ENCODE measurements at regions not wholly inside any gene's neighbourhood (a gene's known extent, or its start where the extent isn't known, plus 50 kb on each side); places are given as distances from the start of the nearest gene placed in this dataset.

GRCh38 chr13:47822036-47822435 lies 179.0 kb downstream of the SUCLA2 start:
- H3K36me3 ChIP-seq (ENCODE audit: low read length): no peaks in the 10 kb centered on the region
- no peak overlapping the region for H3K4me3 ChIP-seq (ENCODE audit: insufficient read depth, low read length, poor library complexity, severe bottlenecking)
- H4K20me1 ChIP-seq (ENCODE audit: low read depth, low read length): no peaks in the 10 kb centered on the region
- no peaks in the 10 kb centered on the region for H3F3A ChIP-seq (ENCODE audit: insufficient read depth)
- H3K4me2 ChIP-seq (ENCODE audit: low read depth, low read length, poor library complexity, severe bottlenecking): no peak overlapping the region
- H3K79me2 ChIP-seq (ENCODE audit: insufficient read depth, low read length): no peaks in the 10 kb centered on the region
- H3K9me3 ChIP-seq (ENCODE audit: insufficient read depth, low read length): peaks cover 4% of the 10 kb centered on the region; the same call in 1 of the 2 replicates
- no peak overlapping the region for H2AFZ ChIP-seq (ENCODE audit: low read depth, low read length, severe bottlenecking)
- H3K9ac ChIP-seq (ENCODE audit: low read length): no peak overlapping the region
- no peak overlapping the region for H3K27ac ChIP-seq (ENCODE audit: low read depth, low read length)
- H3K9me2 ChIP-seq (replicated peaks; ENCODE audit: insufficient read depth, low read length): no peaks in the 10 kb centered on the region
- TF ChIP-seq EZH2phosphoT487 (conservative IDR thresholded peaks at IDR 0.05; ENCODE audit: low read length) (no peak), CTCF (IDR thresholded peaks at IDR 0.05; ENCODE audit: insufficient read depth, low read length, poor library complexity, severe bottlenecking) (no peak)
- no peaks in the 10 kb centered on the region for H3K27me3 ChIP-seq (ENCODE audit: low read length)

- no peaks in the 10 kb centered on the region for H3K79me2 ChIP-seq (ENCODE audit: insufficient read depth, low read length)
- H3K4me2 ChIP-seq (ENCODE audit: low read depth, low read length, poor library complexity, severe bottlenecking): no peak overlapping the region
- H3K9me2 ChIP-seq (replicated peaks; ENCODE audit: insufficient read depth, low read length): no peaks in the 10 kb centered on the region
- no peak overlapping the region for H3K27ac ChIP-seq (ENCODE audit: low read depth, low read length)
- H3F3A ChIP-seq (ENCODE audit: insufficient read depth): no peaks in the 10 kb centered on the region
- H3K9me3 ChIP-seq (ENCODE audit: insufficient read depth, low read length): no peaks in the 10 kb centered on the region
- TF ChIP-seq EZH2phosphoT487 (conservative IDR thresholded peaks at IDR 0.05; ENCODE audit: low read length) (no peak), CTCF (IDR thresholded peaks at IDR 0.05; ENCODE audit: insufficient read depth, low read length, poor library complexity, severe bottlenecking) (no peak)
- no peaks in the 10 kb centered on the region for H3K36me3 ChIP-seq (ENCODE audit: low read length)
- H3K27me3 ChIP-seq (ENCODE audit: low read length): no peaks in the 10 kb centered on the region
- H3K4me3 ChIP-seq (ENCODE audit: insufficient read depth, low read length, poor library complexity, severe bottlenecking): no peak overlapping the region
- no peak overlapping the region for H2AFZ ChIP-seq (ENCODE audit: low read depth, low read length, severe bottlenecking)
- H3K9ac ChIP-seq (ENCODE audit: low read length): no peak overlapping the region
- no peaks in the 10 kb centered on the region for H4K20me1 ChIP-seq (ENCODE audit: low read depth, low read length)
Observed at GRCh38 chr13:47816831-47817230, 184.2 kb downstream of the SUCLA2 start.

- Histone ChIP-seq H3K9me2 (replicated peaks; ENCODE audit: insufficient read depth, low read length) (no peaks in the 10 kb centered on the region), H3K9me3 (ENCODE audit: insufficient read depth, low read length) (no peaks in the 10 kb centered on the region), H2AFZ (ENCODE audit: low read depth, low read length, severe bottlenecking) (no peak overlapping the region), H4K20me1 (ENCODE audit: low read depth, low read length) (no peaks in the 10 kb centered on the region), H3K4me3 (ENCODE audit: insufficient read depth, low read length, poor library complexity, severe bottlenecking) (no peak overlapping the region), H3K27ac (ENCODE audit: low read depth, low read length) (no peak overlapping the region), H3K4me2 (ENCODE audit: low read depth, low read length, poor library complexity, severe bottlenecking) (no peak overlapping the region), H3K27me3 (ENCODE audit: low read length) (no peaks in the 10 kb centered on the region), H3K9ac (ENCODE audit: low read length) (no peak overlapping the region), H3F3A (ENCODE audit: insufficient read depth) (no peaks in the 10 kb centered on the region), H3K79me2 (ENCODE audit: insufficient read depth, low read length) (no peaks in the 10 kb centered on the region), H3K36me3 (ENCODE audit: low read length) (no peaks in the 10 kb centered on the region)
- no peak for TF ChIP-seq CTCF (IDR thresholded peaks at IDR 0.05; ENCODE audit: insufficient read depth, low read length, poor library complexity, severe bottlenecking)
- no peak for TF ChIP-seq EZH2phosphoT487 (conservative IDR thresholded peaks at IDR 0.05; ENCODE audit: low read length)
Observed at GRCh38 chr13:47813718-47814117, 187.4 kb downstream of the SUCLA2 start.
